MCF 10A (cell line): ENCODE measurements at regions not wholly inside any gene's neighbourhood (a gene's known extent, or its start where the extent isn't known, plus 50 kb on each side); places are given as distances from the start of the nearest gene placed in this dataset.

ENCODE experiments used
- BruUV-seq: library from RNA; stranded (reverse); fragments of 400-500 nt; replicated peaks from 2 replicates; lab custom pipeline; 2021; lab: Mats Ljungman, UMichigan
- CTCF ChIA-PET: fragments of 300-600 bp; sonication (Branson Sonifier 250); formaldehyde crosslinking; extraction: SDS; loops from one replicate; lab custom pipeline; 2021; ENCODE audit warnings: antibody characterized with exemption, inconsistent platforms; lab: Yijun Ruan, JAX
- POLR2A ChIA-PET: fragments of 300-600, 350-650 bp; sonication (Branson Sonifier 250); formaldehyde crosslinking; extraction: SDS; loops from one replicate; lab custom pipeline; 2020; ENCODE audit warnings: antibody characterized with exemption, inconsistent platforms; lab: Yijun Ruan, JAX
- DNase-seq: peaks from one replicate; pipeline ENCODE4 v3.0.0-alpha.2; 2018; ENCODE audit not compliant: unreplicated experiment
- H3K27ac Mint-ChIP-seq: one replicate; pipeline ENCODE4 v1.8.0; 2022; ENCODE audit warnings: mild to moderate bottlenecking, low read depth, mixed read lengths; ENCODE audit not compliant: unreplicated experiment
- H3K27me3 Mint-ChIP-seq: one replicate; pipeline ENCODE4 v1.8.0; 2022; ENCODE audit warnings: mixed read lengths; ENCODE audit not compliant: insufficient read depth, unreplicated experiment
- H3K36me3 Mint-ChIP-seq: one replicate; pipeline ENCODE4 v1.8.0; 2022; ENCODE audit warnings: mild to moderate bottlenecking, moderate library complexity, mixed read lengths; ENCODE audit not compliant: insufficient read depth, unreplicated experiment
- H3K4me1 Mint-ChIP-seq: one replicate; pipeline ENCODE4 v1.8.0; 2022; ENCODE audit warnings: mixed read lengths; ENCODE audit not compliant: insufficient read depth, unreplicated experiment
- H3K4me3 Mint-ChIP-seq: one replicate; pipeline ENCODE4 v1.8.0; 2022; ENCODE audit warnings: mild to moderate bottlenecking, moderate library complexity, mixed read lengths; ENCODE audit not compliant: unreplicated experiment
- H3K9me3 Mint-ChIP-seq: one replicate; pipeline ENCODE4 v1.8.0; 2022; ENCODE audit warnings: mixed read lengths; ENCODE audit not compliant: unreplicated experiment
- intact Hi-C: fragments of 100-400 bp; cut with micrococcal nuclease; formaldehyde crosslinking; loops from 2 replicates; pipeline ENCODE4 v1.14.1; 2022
- TF ChIP-seq, protein P1 (sequence below): fragments of 200-600 bp; IDR thresholded peaks from one replicate; pipeline ENCODE4 v1.8.0; 2022; ENCODE audit warnings: antibody characterized with exemption, mild to moderate bottlenecking; ENCODE audit not compliant: unreplicated experiment

DNA sequence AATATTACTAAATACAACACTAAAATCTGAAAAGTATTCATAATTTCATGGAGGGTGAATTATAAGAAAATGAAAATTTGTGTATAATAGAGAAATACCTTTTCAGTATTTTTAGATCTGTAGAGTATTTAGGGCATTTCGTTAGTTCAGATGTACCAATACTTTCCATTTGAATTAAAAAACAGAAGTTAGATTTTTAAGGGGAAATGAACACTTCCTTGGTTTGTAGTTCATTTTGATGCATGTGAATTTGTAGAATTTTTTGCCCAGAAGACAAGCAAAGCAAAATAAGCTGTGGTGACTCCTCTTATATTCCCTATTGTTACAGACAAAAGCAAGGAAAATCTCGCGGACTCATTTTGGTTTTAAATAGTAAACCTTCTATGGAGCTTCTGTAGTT is 209.0 kb upstream of the RPS23 start:
- Mint-ChIP-seq H3K27me3 (no peaks in the 10 kb centered on the region), H3K4me1 (no peaks in the 10 kb centered on the region), H3K9me3 (no peaks in the 10 kb centered on the region), H3K36me3 (no peaks in the 10 kb centered on the region), H3K4me3 (no peak overlapping the region), H3K27ac (no peak overlapping the region)
- TF ChIP-seq, protein P1, sequence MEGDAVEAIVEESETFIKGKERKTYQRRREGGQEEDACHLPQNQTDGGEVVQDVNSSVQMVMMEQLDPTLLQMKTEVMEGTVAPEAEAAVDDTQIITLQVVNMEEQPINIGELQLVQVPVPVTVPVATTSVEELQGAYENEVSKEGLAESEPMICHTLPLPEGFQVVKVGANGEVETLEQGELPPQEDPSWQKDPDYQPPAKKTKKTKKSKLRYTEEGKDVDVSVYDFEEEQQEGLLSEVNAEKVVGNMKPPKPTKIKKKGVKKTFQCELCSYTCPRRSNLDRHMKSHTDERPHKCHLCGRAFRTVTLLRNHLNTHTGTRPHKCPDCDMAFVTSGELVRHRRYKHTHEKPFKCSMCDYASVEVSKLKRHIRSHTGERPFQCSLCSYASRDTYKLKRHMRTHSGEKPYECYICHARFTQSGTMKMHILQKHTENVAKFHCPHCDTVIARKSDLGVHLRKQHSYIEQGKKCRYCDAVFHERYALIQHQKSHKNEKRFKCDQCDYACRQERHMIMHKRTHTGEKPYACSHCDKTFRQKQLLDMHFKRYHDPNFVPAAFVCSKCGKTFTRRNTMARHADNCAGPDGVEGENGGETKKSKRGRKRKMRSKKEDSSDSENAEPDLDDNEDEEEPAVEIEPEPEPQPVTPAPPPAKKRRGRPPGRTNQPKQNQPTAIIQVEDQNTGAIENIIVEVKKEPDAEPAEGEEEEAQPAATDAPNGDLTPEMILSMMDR, result no peak
- BruUV-seq, result no TSS peak
- intact Hi-C loops, result no loop called here
- POLR2A ChIA-PET, result no interaction called here
- CTCF ChIA-PET, result no interaction called here
- DNase-seq, result no peak

- CTCF ChIA-PET, result interaction anchor here (0.6 kb wide), 2 partner anchors 13 to 97 kb away, joined by 3 to 4 read pairs; no protein-coding TSS in a partner anchor
- BruUV-seq, result no TSS peak
Measured at GRCh38 chr5:82480331-82480730, 202.2 kb upstream of the RPS23 start.

GRCh38 chr5:82476155-82476554 is 198.0 kb upstream of the RPS23 start:
- TF ChIP-seq, protein P1, result no peak
- H3K4me1 Mint-ChIP-seq, result no peaks in the 10 kb centered on the region
- H3K27me3 Mint-ChIP-seq, result no peaks in the 10 kb centered on the region
- H3K9me3 Mint-ChIP-seq, result no peaks in the 10 kb centered on the region
- intact Hi-C loops, result no loop called here
- no peak for DNase-seq
- POLR2A ChIA-PET, result interaction anchor here (0.7 kb wide), 1 partner anchor 9 kb away, joined by 3 read pairs; no protein-coding TSS in a partner anchor
- H3K27ac Mint-ChIP-seq, result no peak overlapping the region
- no peak overlapping the region for H3K4me3 Mint-ChIP-seq
- no TSS peak for BruUV-seq
- H3K36me3 Mint-ChIP-seq, result no peaks in the 10 kb centered on the region
- CTCF ChIA-PET, result no interaction called here

More at GRCh38 chr5:82480331-82480730, 202.2 kb upstream of the RPS23 start:
- no peaks in the 10 kb centered on the region for H3K4me1 Mint-ChIP-seq
- TF ChIP-seq, protein P1, result no peak
- no peak for DNase-seq
- H3K4me3 Mint-ChIP-seq, result no peak overlapping the region
- H3K27ac Mint-ChIP-seq, result no peak overlapping the region
- intact Hi-C loops, result no loop called here
- H3K27me3 Mint-ChIP-seq, result no peaks in the 10 kb centered on the region
- POLR2A ChIA-PET, result no interaction called here
- no peaks in the 10 kb centered on the region for H3K9me3 Mint-ChIP-seq
- H3K36me3 Mint-ChIP-seq, result no peaks in the 10 kb centered on the region

- H3K27me3 Mint-ChIP-seq, result no peaks in the 10 kb centered on the region
- intact Hi-C loops, result no loop called here
- no peaks in the 10 kb centered on the region for H3K36me3 Mint-ChIP-seq
- TF ChIP-seq, protein P1, result no peak
- BruUV-seq, result no TSS peak
- POLR2A ChIA-PET, result no interaction called here
- H3K27ac Mint-ChIP-seq, result no peak overlapping the region
- H3K4me3 Mint-ChIP-seq, result no peak overlapping the region
- DNase-seq, result no peak
- no peaks in the 10 kb centered on the region for H3K9me3 Mint-ChIP-seq
- CTCF ChIA-PET, result no interaction called here
- H3K4me1 Mint-ChIP-seq, result no peaks in the 10 kb centered on the region
Measured at GRCh38 chr5:82473262-82473661, 195.1 kb upstream of the RPS23 start.
